Stimulated activated CD4-positive, alpha-beta T cell treated with anti-CD3 and anti-CD28 coated beads, Interleukin-2, amount 100 ng/mL, for 24 hours (primary cell): ENCODE measurements at regions not wholly inside any gene's neighbourhood (a gene's known extent, or its start where the extent isn't known, plus 50 kb on each side); places are given as distances from the start of the nearest gene placed in this dataset.
A peak's percentile ranks its signal among the peaks of the same experiment; 100 is the strongest.

Source experiments
- DNase-seq, 2 donors: peaks; one replicate each; pipeline ENCODE4 v3.0.0-alpha.2; 2020

GRCh38 chr18:77329651-77330050 lies 80.0 kb downstream of the GALR1 start:
- DNase-seq: no peak

GRCh38 chr18:77334876-77335275 lies 85.2 kb downstream of the GALR1 start:
- no peak for DNase-seq

GRCh38 chr18:77337604-77338003 lies 88.0 kb downstream of the GALR1 start:
- no peak for DNase-seq

- DNase-seq: no peak
Measured at GRCh38 chr18:77339093-77339492, 89.4 kb downstream of the GALR1 start.

GRCh38 chr18:77339623-77340022 lies 90.0 kb downstream of the GALR1 start:
- DNase-seq: no peak

GRCh38 chr18:77340815-77341214 lies 91.2 kb downstream of the GALR1 start:
- DNase-seq: no peak

- DNase-seq: no peak
Measured at GRCh38 chr18:77341527-77342325, 92.1 kb downstream of the GALR1 start.

GRCh38 chr18:77342736-77343135 lies 93.1 kb downstream of the GALR1 start:
- DNase-seq: no peak

- DNase-seq: no peak
Measured at GRCh38 chr18:77343846-77344510, 94.3 kb downstream of the GALR1 start.

- DNase-seq: no peak
Measured at GRCh38 chr18:77344786-77345500, 95.3 kb downstream of the GALR1 start.

GRCh38 chr18:77346208-77346810 lies 96.7 kb downstream of the GALR1 start:
- DNase-seq: no peak

- peak in 1 of 2 donors; percentile 10 for DNase-seq
Measured at GRCh38 chr18:77353349-77353748, 103.7 kb downstream of the GALR1 start.

- no peak for DNase-seq
Measured at GRCh38 chr18:77359561-77360314, 110.1 kb downstream of the GALR1 start.

GRCh38 chr18:77360315-77361190 lies 110.9 kb downstream of the GALR1 start:
- DNase-seq: no peak

GRCh38 chr18:77361382-77361781 lies 111.7 kb downstream of the GALR1 start:
- DNase-seq: no peak

GRCh38 chr18:77365667-77366066 lies 116.0 kb downstream of the GALR1 start:
- no peak for DNase-seq

- DNase-seq: no peak
Measured at GRCh38 chr18:77366067-77366719, 116.5 kb downstream of the GALR1 start.

GRCh38 chr18:77366720-77367641 lies 117.3 kb downstream of the GALR1 start:
- DNase-seq: no peak

- DNase-seq: no peak
Measured at GRCh38 chr18:77369644-77370043, 120.0 kb downstream of the GALR1 start.
